GM08714 (cell line): ENCODE measurements at regions not wholly inside any gene's neighbourhood (a gene's known extent, or its start where the extent isn't known, plus 50 kb on each side); places are given as distances from the start of the nearest gene placed in this dataset.
"Not testable (repeated sequence)": the region's sequence is repeated elsewhere in the genome, so short reads cannot be mapped to it uniquely, and the experiment has no call there.

Experiments used
- H3K4me3 ChIP-seq: fragments of 200-500 bp; sonication (Bioruptor generic); 2 replicates; pipeline ENCODE4 v1.5.1; 2014; ENCODE audit warnings: mild to moderate bottlenecking, low read length, inconsistent platforms
- ZNF274 ChIP-seq: IDR thresholded peaks from 2 replicates; pipeline ENCODE4 v1.6.1; 2012; ENCODE audit warnings: mild to moderate bottlenecking, low read depth, low read length

- no peak overlapping the region for H3K4me3 ChIP-seq
- no peak for TF ChIP-seq ZNF274
These were observed 234.2 kb downstream of the ZNF608 start for GRCh38 chr5:124512236-124512635.

GRCh38 chr5:124511791-124512190 lies 234.6 kb downstream of the ZNF608 start:
- no peak for TF ChIP-seq ZNF274
- no peak overlapping the region for H3K4me3 ChIP-seq

GRCh38 chr5:124507688-124508087 lies 238.8 kb downstream of the ZNF608 start:
- TF ChIP-seq ZNF274: no peak

GRCh38 chr5:124504081-124504916 lies 242.1 kb downstream of the ZNF608 start:
- H3K4me3 ChIP-seq: no peak overlapping the region
- no peak for TF ChIP-seq ZNF274

More at GRCh38 chr5:124507688-124508087, 238.8 kb downstream of the ZNF608 start:
- no peak overlapping the region for H3K4me3 ChIP-seq

- TF ChIP-seq ZNF274: no peak
- no peak overlapping the region for H3K4me3 ChIP-seq
These were observed 243.9 kb downstream of the ZNF608 start for GRCh38 chr5:124502551-124502950.

- not testable (repeated sequence) for H3K4me3 ChIP-seq
These were observed 246.6 kb downstream of the ZNF608 start for GRCh38 chr5:124499818-124500217.

GRCh38 chr5:124496968-124497367 lies 249.5 kb downstream of the ZNF608 start:
- not testable (repeated sequence) for H3K4me3 ChIP-seq

- no peak overlapping the region for H3K4me3 ChIP-seq
- no peak for TF ChIP-seq ZNF274
These were observed 251.8 kb downstream of the ZNF608 start for GRCh38 chr5:124494540-124495116.

GRCh38 chr5:124492444-124493224 lies 253.8 kb downstream of the ZNF608 start:
- H3K4me3 ChIP-seq: no peak overlapping the region
- TF ChIP-seq ZNF274: no peak

GRCh38 chr5:124490315-124490714 lies 256.1 kb downstream of the ZNF608 start:
- not testable (repeated sequence) for H3K4me3 ChIP-seq

GRCh38 chr5:124481419-124481818 lies 265.0 kb downstream of the ZNF608 start:
- TF ChIP-seq ZNF274: no peak
- H3K4me3 ChIP-seq: no peak overlapping the region

GRCh38 chr5:124480964-124481363 lies 265.5 kb downstream of the ZNF608 start:
- no peak for TF ChIP-seq ZNF274
- H3K4me3 ChIP-seq: no peak overlapping the region

GRCh38 chr5:124480022-124480421 lies 266.4 kb downstream of the ZNF608 start:
- TF ChIP-seq ZNF274: no peak
- H3K4me3 ChIP-seq: no peak overlapping the region

- no peak overlapping the region for H3K4me3 ChIP-seq
- no peak for TF ChIP-seq ZNF274
These were observed 268.2 kb downstream of the ZNF608 start for GRCh38 chr5:124478264-124478663.

- no peak overlapping the region for H3K4me3 ChIP-seq
These were observed 268.9 kb downstream of the ZNF608 start for GRCh38 chr5:124477577-124477976.

GRCh38 chr5:124477062-124477461 lies 269.4 kb downstream of the ZNF608 start:
- no peak overlapping the region for H3K4me3 ChIP-seq
- TF ChIP-seq ZNF274: no peak

More at GRCh38 chr5:124477577-124477976, 268.9 kb downstream of the ZNF608 start:
- no peak for TF ChIP-seq ZNF274
